ENCODE measurements at regions not wholly inside any gene's neighbourhood (a gene's known extent, or its start where the extent isn't known, plus 50 kb on each side); places are given as distances from the start of the nearest gene placed in this dataset.

- whole genome bisulfite sequencing, 2 experiments (ENCODE audit: extremely low coverage in 2 of 2, insufficient read length in 1 of 2): no CpG with 5 or more reads among the region's 1 CpG
- intact Hi-C loops (cut with micrococcal nuclease): no loop called here
- no TSS peak for BruUV-seq (replicated peaks)
Observed at GRCh38 chr14:22024137-22024536, 350.5 kb upstream of the OR4E1 start.

More at GRCh38 chr14:22024137-22024536, 350.5 kb upstream of the OR4E1 start:
- H3K36me3 ChIP-seq (ENCODE audit: control insufficient read depth, insufficient read depth, low read length): no peaks in the 10 kb centered on the region
- no peak overlapping the region for H2AFZ ChIP-seq (replicated peaks; ENCODE audit: low read length, poor library complexity)
- H3K18ac ChIP-seq (ENCODE audit: low read depth, low read length): no peak overlapping the region
- no peak overlapping the region for H3K56ac ChIP-seq (ENCODE audit: extremely low read depth, insufficient read depth, low read length)
- H3K9ac ChIP-seq (ENCODE audit: low read depth, low read length): no peak overlapping the region
- H3K9me1 ChIP-seq (ENCODE audit: insufficient read depth, low read length): no peaks in the 10 kb centered on the region
- no peaks in the 10 kb centered on the region for H4K20me1 ChIP-seq (ENCODE audit: insufficient read depth, low read length)
- dilution Hi-C loops (cut with HindIII; ENCODE audit: low sequenced_read_pairs, unreplicated experiment): no loop called here
- H3K4me2 ChIP-seq (ENCODE audit: low read depth, low read length): no peak overlapping the region
- DNase-seq (no peak), ATAC-seq (ENCODE audit: low read depth) (no peak)
- H2BK5ac ChIP-seq (ENCODE audit: low read depth, low read length, poor library complexity, severe bottlenecking): no peak overlapping the region
- no peak overlapping the region for H2AK9ac ChIP-seq (replicated peaks; ENCODE audit: low read depth, low read length, poor library complexity)
- no peak overlapping the region for H2AK5ac ChIP-seq (ENCODE audit: low read depth, low read length)
- CTCF ChIA-PET: no interaction called here
- in situ Hi-C loops (cut with MboI; ENCODE audit: low sequenced_read_pairs): no loop called here
- no peak overlapping the region for H3K23ac ChIP-seq (ENCODE audit: low read depth, low read length)
- POLR2A ChIA-PET (ENCODE audit: unreplicated experiment): no interaction called here
- no peaks in the 10 kb centered on the region for H3K4me1 ChIP-seq (ENCODE audit: control insufficient read depth, insufficient read depth, low read length)
- TF ChIP-seq ELK1 (IDR thresholded peaks at IDR 0.05; ENCODE audit: borderline replicate concordance, low read depth, low read length): no peak
- no peak for TF ChIP-seq POLR2A (IDR thresholded peaks at IDR 0.05; ENCODE audit: low read depth, low read length)
- no peak for TF ChIP-seq MXI1 (IDR thresholded peaks at IDR 0.05; ENCODE audit: borderline replicate concordance, low read depth, low read length)
- no peak for TF ChIP-seq MAFK (IDR thresholded peaks at IDR 0.05; ENCODE audit: low read depth, low read length)
- TF ChIP-seq RCOR1 (IDR thresholded peaks at IDR 0.05; ENCODE audit: insufficient replicate concordance, low read length): no peak
- TF ChIP-seq CTCF (conservative IDR thresholded peaks at IDR 0.05; ENCODE audit: low read depth, low read length): no peak
- no peak for TF ChIP-seq USF2 (IDR thresholded peaks at IDR 0.05; ENCODE audit: low read depth, low read length)
- TF ChIP-seq SMC3 (IDR thresholded peaks at IDR 0.05; ENCODE audit: low read depth, low read length): no peak
- no peak for TF ChIP-seq CHD1 (IDR thresholded peaks at IDR 0.05; ENCODE audit: low read depth, low read length)
- TF ChIP-seq CEBPB (IDR thresholded peaks at IDR 0.05; ENCODE audit: low read depth, low read length): no peak
- no peak for TF ChIP-seq MAZ (IDR thresholded peaks at IDR 0.05; ENCODE audit: borderline replicate concordance, low read depth, low read length)
- TF ChIP-seq NFE2L2 (IDR thresholded peaks at IDR 0.05; ENCODE audit: low read depth, low read length): no peak
- no peak for TF ChIP-seq FOS (IDR thresholded peaks at IDR 0.05; ENCODE audit: low read depth, low read length)
- no peak for TF ChIP-seq BHLHE40 (IDR thresholded peaks at IDR 0.05; ENCODE audit: low read depth, low read length)
- TF ChIP-seq RFX5 (IDR thresholded peaks at IDR 0.05; ENCODE audit: low read depth, low read length): no peak
- no peak for TF ChIP-seq RAD21 (IDR thresholded peaks at IDR 0.05; ENCODE audit: low read length)
- no peak overlapping the region for H3K14ac ChIP-seq (replicated peaks; ENCODE audit: low read depth, low read length)
- no peak overlapping the region for H3K4ac ChIP-seq (ENCODE audit: low read depth, low read length)
- H2BK20ac ChIP-seq (ENCODE audit: low read depth, low read length): no peak overlapping the region
- H2BK15ac ChIP-seq (ENCODE audit: low read depth, low read length): no peak overlapping the region
- no peaks in the 10 kb centered on the region for H3K79me1 ChIP-seq (ENCODE audit: low read depth in 1 of 2, low read length in 2 of 2)
- H4K91ac ChIP-seq (ENCODE audit: insufficient read depth, low read depth, low read length): no peak overlapping the region
- no peaks in the 10 kb centered on the region for H3K9me3 ChIP-seq (ENCODE audit: control insufficient read depth, insufficient read depth, low read length)
- no peak overlapping the region for H2BK120ac ChIP-seq (ENCODE audit: low read depth, low read length)
- H4K8ac ChIP-seq (ENCODE audit: low read depth in 2 of 2, low read length in 2 of 2): no peak overlapping the region
- no peak overlapping the region for H3K4me3 ChIP-seq (ENCODE audit: insufficient read depth, low read depth, low read length)
- no peak overlapping the region for H3K27ac ChIP-seq (ENCODE audit: insufficient read depth, low read length)
- H4K5ac ChIP-seq (ENCODE audit: low read depth, low read length): no peak overlapping the region
- H3K27me3 ChIP-seq (ENCODE audit: control insufficient read depth, insufficient read depth, low read length): no peaks in the 10 kb centered on the region; the same call in 1 of the 2 replicates

Measured in IMR-90 (cell line).